ENCODE measurements at regions not wholly inside any gene's neighbourhood (a gene's known extent, or its start where the extent isn't known, plus 50 kb on each side); places are given as distances from the start of the nearest gene placed in this dataset.

DNA sequence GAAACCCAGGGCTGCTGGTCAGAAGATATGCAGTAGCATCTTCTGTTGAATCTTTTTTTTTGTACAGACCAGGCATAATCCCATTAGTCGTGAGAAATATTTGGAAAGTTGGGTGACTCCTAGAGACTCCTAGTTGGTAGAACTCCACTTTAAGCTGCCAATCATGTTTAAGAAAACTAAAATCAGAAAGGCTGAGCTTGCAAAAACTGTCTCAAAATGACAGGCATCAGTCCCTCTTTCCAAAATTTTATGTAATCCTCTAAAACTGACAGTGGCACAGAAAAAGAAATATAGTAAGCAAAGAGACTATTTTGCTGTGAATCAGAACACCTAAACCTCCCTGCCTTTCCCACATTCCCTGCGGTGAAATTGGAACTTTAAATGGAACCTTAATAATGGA lies 568.5 kb downstream of the CCSER2 start:
- Histone ChIP-seq H2AFZ (ENCODE audit: low read length) (no peak overlapping the region), H3K79me2 (ENCODE audit: insufficient read depth, low read length) (no peaks in the 10 kb centered on the region), H3K9me3 (ENCODE audit: insufficient read depth, low read depth, low read length) (no peaks in the 10 kb centered on the region), H3K9me2 (replicated peaks; ENCODE audit: low read depth, low read length) (no peaks in the 10 kb centered on the region), H4K20me1 (ENCODE audit: insufficient read depth, low read length, poor library complexity, severe bottlenecking) (no peaks in the 10 kb centered on the region), H3K27me3 (ENCODE audit: insufficient read depth, low read length, poor library complexity, severe bottlenecking) (no peaks in the 10 kb centered on the region), H3K36me3 (ENCODE audit: insufficient read depth, low read length) (no peaks in the 10 kb centered on the region), H3K4me1 (ENCODE audit: insufficient read depth, low read length, poor library complexity, severe bottlenecking) (no peaks in the 10 kb centered on the region), H3K9ac (ENCODE audit: low read depth, low read length, poor library complexity, severe bottlenecking) (no peak overlapping the region), H3K4me3 (ENCODE audit: low read length, poor library complexity, severe bottlenecking) (no peak overlapping the region), H3K4me2 (ENCODE audit: low read depth, low read length, poor library complexity, severe bottlenecking) (no peak overlapping the region), H3F3A (ENCODE audit: low read depth) (no peaks in the 10 kb centered on the region)
- TF ChIP-seq EZH2phosphoT487 (IDR thresholded peaks at IDR 0.05; ENCODE audit: borderline replicate concordance): no peak
- TF ChIP-seq, protein P1, sequence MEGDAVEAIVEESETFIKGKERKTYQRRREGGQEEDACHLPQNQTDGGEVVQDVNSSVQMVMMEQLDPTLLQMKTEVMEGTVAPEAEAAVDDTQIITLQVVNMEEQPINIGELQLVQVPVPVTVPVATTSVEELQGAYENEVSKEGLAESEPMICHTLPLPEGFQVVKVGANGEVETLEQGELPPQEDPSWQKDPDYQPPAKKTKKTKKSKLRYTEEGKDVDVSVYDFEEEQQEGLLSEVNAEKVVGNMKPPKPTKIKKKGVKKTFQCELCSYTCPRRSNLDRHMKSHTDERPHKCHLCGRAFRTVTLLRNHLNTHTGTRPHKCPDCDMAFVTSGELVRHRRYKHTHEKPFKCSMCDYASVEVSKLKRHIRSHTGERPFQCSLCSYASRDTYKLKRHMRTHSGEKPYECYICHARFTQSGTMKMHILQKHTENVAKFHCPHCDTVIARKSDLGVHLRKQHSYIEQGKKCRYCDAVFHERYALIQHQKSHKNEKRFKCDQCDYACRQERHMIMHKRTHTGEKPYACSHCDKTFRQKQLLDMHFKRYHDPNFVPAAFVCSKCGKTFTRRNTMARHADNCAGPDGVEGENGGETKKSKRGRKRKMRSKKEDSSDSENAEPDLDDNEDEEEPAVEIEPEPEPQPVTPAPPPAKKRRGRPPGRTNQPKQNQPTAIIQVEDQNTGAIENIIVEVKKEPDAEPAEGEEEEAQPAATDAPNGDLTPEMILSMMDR (conservative IDR thresholded peaks at IDR 0.05; ENCODE audit: low read length): no peak

DNA sequence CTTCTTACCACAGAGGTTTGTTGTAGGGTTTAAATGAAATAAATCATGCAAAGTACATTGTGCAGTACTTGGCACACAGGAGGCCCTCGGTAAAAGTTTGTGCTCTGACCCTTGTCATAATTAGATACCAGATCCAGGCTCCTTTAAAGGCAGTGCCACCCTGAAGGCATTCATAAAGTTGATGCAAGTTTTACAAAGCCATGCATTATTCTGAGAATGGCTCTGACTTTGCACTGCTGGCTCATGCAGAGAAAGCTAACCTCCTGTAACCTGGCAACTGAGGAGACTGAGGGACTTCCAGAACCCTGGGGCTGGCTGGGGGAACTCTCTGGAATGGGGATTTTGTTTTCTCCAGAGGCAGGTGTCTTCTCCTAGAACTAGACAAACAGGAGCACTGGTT lies 570.9 kb downstream of the CCSER2 start:
- no peaks in the 10 kb centered on the region for H3F3A ChIP-seq (ENCODE audit: low read depth)
- no peak overlapping the region for H3K4me3 ChIP-seq (ENCODE audit: low read length, poor library complexity, severe bottlenecking)
- no peaks in the 10 kb centered on the region for H3K27me3 ChIP-seq (ENCODE audit: insufficient read depth, low read length, poor library complexity, severe bottlenecking)
- H3K4me2 ChIP-seq (ENCODE audit: low read depth, low read length, poor library complexity, severe bottlenecking): no peak overlapping the region
- H4K20me1 ChIP-seq (ENCODE audit: insufficient read depth, low read length, poor library complexity, severe bottlenecking): no peaks in the 10 kb centered on the region
- no peaks in the 10 kb centered on the region for H3K36me3 ChIP-seq (ENCODE audit: insufficient read depth, low read length)
- H3K79me2 ChIP-seq (ENCODE audit: insufficient read depth, low read length): no peaks in the 10 kb centered on the region
- H3K9ac ChIP-seq (ENCODE audit: low read depth, low read length, poor library complexity, severe bottlenecking): no peak overlapping the region
- TF ChIP-seq, protein P1 (conservative IDR thresholded peaks at IDR 0.05; ENCODE audit: low read length): no peak
- no peak for TF ChIP-seq EZH2phosphoT487 (IDR thresholded peaks at IDR 0.05; ENCODE audit: borderline replicate concordance)
- no peaks in the 10 kb centered on the region for H3K9me3 ChIP-seq (ENCODE audit: insufficient read depth, low read depth, low read length)
- no peak overlapping the region for H2AFZ ChIP-seq (ENCODE audit: low read length)
- H3K9me2 ChIP-seq (replicated peaks; ENCODE audit: low read depth, low read length): no peaks in the 10 kb centered on the region
- H3K4me1 ChIP-seq (ENCODE audit: insufficient read depth, low read length, poor library complexity, severe bottlenecking): no peaks in the 10 kb centered on the region

- no peak overlapping the region for H2AFZ ChIP-seq (ENCODE audit: low read length)
- H3K9ac ChIP-seq (ENCODE audit: low read depth, low read length, poor library complexity, severe bottlenecking): no peak overlapping the region
- H3K4me1 ChIP-seq (ENCODE audit: insufficient read depth, low read length, poor library complexity, severe bottlenecking): no peaks in the 10 kb centered on the region
- no peak overlapping the region for H3K4me2 ChIP-seq (ENCODE audit: low read depth, low read length, poor library complexity, severe bottlenecking)
- H4K20me1 ChIP-seq (ENCODE audit: insufficient read depth, low read length, poor library complexity, severe bottlenecking): no peaks in the 10 kb centered on the region
- TF ChIP-seq, protein P1 (conservative IDR thresholded peaks at IDR 0.05; ENCODE audit: low read length): no peak
- no peak for TF ChIP-seq EZH2phosphoT487 (IDR thresholded peaks at IDR 0.05; ENCODE audit: borderline replicate concordance)
- H3K4me3 ChIP-seq (ENCODE audit: low read length, poor library complexity, severe bottlenecking): no peak overlapping the region
- H3K79me2 ChIP-seq (ENCODE audit: insufficient read depth, low read length): no peaks in the 10 kb centered on the region
- H3K9me3 ChIP-seq (ENCODE audit: insufficient read depth, low read depth, low read length): no peaks in the 10 kb centered on the region
- H3F3A ChIP-seq (ENCODE audit: low read depth): no peaks in the 10 kb centered on the region
- no peaks in the 10 kb centered on the region for H3K9me2 ChIP-seq (replicated peaks; ENCODE audit: low read depth, low read length)
- no peaks in the 10 kb centered on the region for H3K27me3 ChIP-seq (ENCODE audit: insufficient read depth, low read length, poor library complexity, severe bottlenecking)
- no peaks in the 10 kb centered on the region for H3K36me3 ChIP-seq (ENCODE audit: insufficient read depth, low read length)
Observed at GRCh38 chr10:84900141-84900540, 571.8 kb downstream of the CCSER2 start.

All from Loucy (cell line).